ENCODE measurements at regions not wholly inside any gene's neighbourhood (a gene's known extent, or its start where the extent isn't known, plus 50 kb on each side); places are given as distances from the start of the nearest gene placed in this dataset.

GRCh38 chr1:4106731-4107130 lies 206.7 kb upstream of the C1orf174 start:
- no peak for DNase-seq
- in situ Hi-C loops (cut with HindIII; ENCODE audit: low pct_ligation_motif_present, low sequenced_read_pairs): no loop called here
- TF ChIP-seq CTCF (IDR thresholded peaks at IDR 0.05; ENCODE audit: low read depth, low read length, missing control alignments): no peak
- H3K36me3 ChIP-seq (replicated peaks): no peaks in the 10 kb centered on the region
- no peaks in the 10 kb centered on the region for H3K27me3 ChIP-seq (replicated peaks)
- H3K27ac ChIP-seq: no peak overlapping the region
- no peak overlapping the region for H3K4me3 ChIP-seq (ENCODE audit: low read depth, low read length)

GRCh38 chr1:4107291-4107690 lies 207.2 kb upstream of the C1orf174 start:
- in situ Hi-C loops (cut with HindIII; ENCODE audit: low pct_ligation_motif_present, low sequenced_read_pairs): no loop called here
- DNase-seq: no peak
- H3K4me3 ChIP-seq (ENCODE audit: low read depth, low read length): no peak overlapping the region
- no peaks in the 10 kb centered on the region for H3K27me3 ChIP-seq (replicated peaks)
- TF ChIP-seq CTCF (IDR thresholded peaks at IDR 0.05; ENCODE audit: low read depth, low read length, missing control alignments): no peak
- H3K36me3 ChIP-seq (replicated peaks): no peaks in the 10 kb centered on the region
- no peak overlapping the region for H3K27ac ChIP-seq

GRCh38 chr1:4108331-4108730 lies 208.3 kb upstream of the C1orf174 start:
- H3K4me3 ChIP-seq (ENCODE audit: low read depth, low read length): no peak overlapping the region
- in situ Hi-C loops (cut with HindIII; ENCODE audit: low pct_ligation_motif_present, low sequenced_read_pairs): no loop called here
- H3K36me3 ChIP-seq (replicated peaks): no peaks in the 10 kb centered on the region
- DNase-seq: no peak
- no peaks in the 10 kb centered on the region for H3K27me3 ChIP-seq (replicated peaks)
- no peak for TF ChIP-seq CTCF (IDR thresholded peaks at IDR 0.05; ENCODE audit: low read depth, low read length, missing control alignments)
- H3K27ac ChIP-seq: no peak overlapping the region

GRCh38 chr1:4108758-4109627 lies 208.9 kb upstream of the C1orf174 start:
- Histone ChIP-seq H3K27me3 (replicated peaks) (no peaks in the 10 kb centered on the region), H3K36me3 (replicated peaks) (no peaks in the 10 kb centered on the region), H3K4me3 (ENCODE audit: low read depth, low read length) (no peak overlapping the region), H3K27ac (no peak overlapping the region)
- in situ Hi-C loops (cut with HindIII; ENCODE audit: low pct_ligation_motif_present, low sequenced_read_pairs): no loop called here
- DNase-seq: no peak
- no peak for TF ChIP-seq CTCF (IDR thresholded peaks at IDR 0.05; ENCODE audit: low read depth, low read length, missing control alignments)

GRCh38 chr1:4109628-4109940 lies 209.5 kb upstream of the C1orf174 start:
- Histone ChIP-seq H3K4me3 (ENCODE audit: low read depth, low read length) (no peak overlapping the region), H3K27me3 (replicated peaks) (no peaks in the 10 kb centered on the region), H3K27ac (no peak overlapping the region), H3K36me3 (replicated peaks) (no peaks in the 10 kb centered on the region)
- in situ Hi-C loops (cut with HindIII; ENCODE audit: low pct_ligation_motif_present, low sequenced_read_pairs): no loop called here
- DNase-seq: no peak
- TF ChIP-seq CTCF (IDR thresholded peaks at IDR 0.05; ENCODE audit: low read depth, low read length, missing control alignments): no peak

- Histone ChIP-seq H3K4me3 (ENCODE audit: low read depth, low read length) (no peak overlapping the region), H3K36me3 (replicated peaks) (no peaks in the 10 kb centered on the region), H3K27ac (no peak overlapping the region), H3K27me3 (replicated peaks) (no peaks in the 10 kb centered on the region)
- no peak for TF ChIP-seq CTCF (IDR thresholded peaks at IDR 0.05; ENCODE audit: low read depth, low read length, missing control alignments)
- in situ Hi-C loops (cut with HindIII; ENCODE audit: low pct_ligation_motif_present, low sequenced_read_pairs): no loop called here
- no peak for DNase-seq
Measured at GRCh38 chr1:4110888-4111287, 210.8 kb upstream of the C1orf174 start.

All from brain microvascular endothelial cell (primary cell).